DMS114 treated with DMSO at 0.1 percent for 48 hours (cell line): ENCODE measurements at regions not wholly inside any gene's neighbourhood (a gene's known extent, or its start where the extent isn't known, plus 50 kb on each side); places are given as distances from the start of the nearest gene placed in this dataset.
"Not testable (repeated sequence)": the region's sequence is repeated elsewhere in the genome, so short reads cannot be mapped to it uniquely, and the experiment has no call there.

Source experiments
- DNase-seq: peaks from one replicate; lab custom pipeline; 2025; ENCODE audit not compliant: unreplicated experiment; lab: John Stamatoyannopoulos, UW

- no peak for DNase-seq
Measured at GRCh38 chr20:48492015-48492714, 335.6 kb downstream of the PREX1 start.

GRCh38 chr20:48490961-48491831 is 336.6 kb downstream of the PREX1 start:
- no peak for DNase-seq

DNA sequence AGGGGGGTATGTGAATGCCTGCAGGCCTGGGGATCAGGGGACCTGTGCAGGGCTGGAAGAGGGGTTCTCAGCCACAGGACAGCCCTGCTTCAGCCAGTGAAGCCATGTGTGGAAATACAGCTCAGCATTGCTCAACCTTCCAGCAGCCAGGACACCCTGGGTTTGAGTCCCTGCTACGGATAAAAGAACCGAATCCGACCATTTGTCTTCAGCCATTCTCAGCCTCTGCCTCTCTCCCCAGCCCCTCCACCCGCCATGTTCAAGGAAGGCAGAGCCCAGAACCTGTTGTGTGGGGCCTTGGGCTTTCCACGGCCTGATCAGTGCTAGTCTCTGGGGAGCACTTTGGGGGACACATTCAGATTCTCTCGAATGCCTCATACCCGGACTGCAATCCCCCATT is 337.5 kb downstream of the PREX1 start:
- not testable (repeated sequence) for DNase-seq

- no peak for DNase-seq
Measured at GRCh38 chr20:48489656-48490055, 338.1 kb downstream of the PREX1 start.

- no peak for DNase-seq
Measured at GRCh38 chr20:48489046-48489463, 338.7 kb downstream of the PREX1 start.

DNA sequence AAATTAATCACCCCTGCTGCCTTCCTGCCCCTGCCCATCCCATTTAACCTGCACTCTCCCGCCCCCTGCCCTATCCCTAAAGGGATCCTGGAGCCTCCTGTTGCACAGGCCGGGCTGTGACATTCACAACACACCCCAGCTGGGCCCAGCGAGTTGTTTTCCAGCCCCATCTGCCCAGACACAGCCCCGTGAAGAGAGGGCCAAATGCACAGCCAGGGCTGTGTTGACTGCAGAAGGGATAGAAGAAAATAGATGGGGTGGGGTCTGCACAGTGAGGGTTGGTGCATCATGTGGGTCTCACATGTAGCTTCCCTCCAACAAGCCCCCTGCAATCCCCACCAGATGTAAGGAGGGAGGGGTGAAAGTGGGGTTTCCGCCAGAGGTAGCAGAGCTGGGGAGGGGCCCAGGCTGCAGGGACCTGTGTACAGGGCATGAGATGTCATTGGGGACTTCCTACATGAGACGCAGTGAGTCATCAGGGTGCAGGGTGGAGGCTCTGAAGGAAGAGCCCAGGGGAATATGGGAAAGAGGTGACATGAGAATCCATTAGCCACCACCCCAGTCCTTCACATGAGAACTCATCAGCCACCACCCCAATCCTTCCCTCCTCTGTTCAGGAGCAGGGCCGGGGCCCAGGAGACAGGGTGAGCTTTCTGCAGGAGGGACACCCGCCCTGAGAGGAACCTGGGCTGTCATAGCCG is 339.3 kb downstream of the PREX1 start:
- not testable (repeated sequence) for DNase-seq

- DNase-seq = no peak
Measured at GRCh38 chr20:48486065-48486464, 341.7 kb downstream of the PREX1 start.

DNA sequence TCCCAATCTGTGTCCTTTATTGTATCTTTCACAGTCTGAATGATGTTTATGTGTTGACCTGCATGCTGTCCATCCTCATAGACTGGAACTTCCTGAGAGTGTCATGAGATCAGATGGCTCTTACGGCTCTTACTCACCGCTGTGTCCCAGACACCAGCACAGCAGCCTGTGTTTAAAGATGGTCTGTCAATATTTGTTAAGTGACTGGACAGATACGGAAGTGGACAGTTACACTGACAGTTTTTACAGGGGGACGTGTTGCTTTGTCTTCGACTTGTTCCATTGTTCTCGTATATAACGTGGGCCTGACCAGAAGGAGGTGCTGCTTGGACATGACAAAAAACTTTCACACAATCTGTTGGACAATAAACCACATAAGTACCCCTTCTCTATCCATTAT is 342.6 kb downstream of the PREX1 start:
- DNase-seq = not testable (repeated sequence)

DNA sequence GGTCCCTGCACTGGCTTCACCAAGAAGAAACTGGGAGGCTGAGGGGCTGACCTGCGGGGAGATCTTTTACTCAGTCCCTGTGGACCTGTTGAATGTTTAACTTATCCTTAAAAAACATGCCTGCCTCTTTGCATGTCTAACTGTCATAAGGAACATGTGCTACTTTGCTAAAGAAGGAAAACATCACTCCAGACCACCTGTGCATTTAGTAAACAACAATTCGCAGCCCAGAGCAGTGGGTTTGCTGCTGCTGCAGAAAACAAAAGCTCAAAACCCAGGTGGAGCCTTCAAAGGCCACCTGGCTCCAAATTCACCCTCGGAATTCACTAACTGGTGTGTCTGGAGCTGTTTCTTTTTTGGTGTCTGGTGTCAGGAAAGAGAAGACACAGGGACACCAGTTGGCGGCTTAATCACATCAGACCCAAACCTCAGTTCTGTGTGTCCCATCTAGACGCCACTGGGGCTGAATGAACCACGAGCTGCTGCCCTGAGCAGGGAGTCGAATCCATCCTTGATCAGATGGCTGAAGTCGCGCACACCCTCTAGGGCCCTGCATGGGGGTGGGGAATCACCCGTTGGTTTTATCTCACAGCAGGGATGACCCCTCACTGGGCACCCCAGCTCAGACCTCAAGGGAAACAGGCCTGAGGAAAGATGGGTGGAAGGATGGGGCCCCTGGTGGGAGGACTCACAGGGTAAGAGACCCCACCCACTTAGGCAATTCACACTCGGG is 344.3 kb downstream of the PREX1 start:
- no peak for DNase-seq

GRCh38 chr20:48482790-48483189 is 345.0 kb downstream of the PREX1 start:
- DNase-seq = no peak

GRCh38 chr20:48480216-48480772 is 347.5 kb downstream of the PREX1 start:
- no peak for DNase-seq

- no peak for DNase-seq
Measured at GRCh38 chr20:48478806-48479585, 348.8 kb downstream of the PREX1 start.

DNA sequence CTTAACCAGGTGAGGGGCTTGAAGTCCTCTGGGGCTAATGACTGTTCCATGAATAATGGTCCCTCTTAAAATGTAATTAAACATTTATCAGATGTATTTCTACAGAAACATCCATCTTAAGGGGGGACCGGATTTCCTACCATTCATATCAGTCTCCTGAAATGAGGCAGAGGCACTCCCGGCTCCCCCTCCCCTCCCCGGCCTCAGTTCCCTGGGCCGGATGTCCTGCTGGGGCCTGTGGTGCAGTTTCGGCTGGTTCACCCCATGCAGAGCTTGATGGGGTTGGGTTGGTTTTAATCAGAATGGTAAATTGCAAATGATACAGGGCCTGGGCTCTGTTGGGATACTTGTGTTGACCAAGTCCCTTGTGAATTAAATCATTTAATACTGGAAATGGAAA is 349.4 kb downstream of the PREX1 start:
- DNase-seq = no peak

DNA sequence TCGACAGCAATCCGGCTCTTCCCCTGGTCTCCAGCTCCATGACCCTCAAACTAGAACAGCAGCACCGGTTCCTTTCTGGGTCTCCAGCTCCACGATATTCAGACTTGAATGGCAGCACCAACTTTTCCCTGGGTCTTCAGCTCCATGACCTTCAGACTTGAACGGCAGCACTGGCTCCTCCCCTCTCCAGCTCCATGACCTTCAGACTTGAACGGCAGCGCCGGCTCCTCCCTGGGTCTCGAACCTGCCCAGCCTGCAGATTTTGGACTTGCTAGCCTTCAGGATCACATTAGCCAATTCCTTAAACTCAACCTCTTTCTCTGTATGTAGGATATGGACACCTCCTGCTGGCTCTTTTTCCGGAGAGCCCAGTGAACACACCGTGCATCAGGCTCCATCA is 350.9 kb downstream of the PREX1 start:
- DNase-seq = no peak

GRCh38 chr20:48474022-48474421 is 353.8 kb downstream of the PREX1 start:
- DNase-seq = no peak

DNA sequence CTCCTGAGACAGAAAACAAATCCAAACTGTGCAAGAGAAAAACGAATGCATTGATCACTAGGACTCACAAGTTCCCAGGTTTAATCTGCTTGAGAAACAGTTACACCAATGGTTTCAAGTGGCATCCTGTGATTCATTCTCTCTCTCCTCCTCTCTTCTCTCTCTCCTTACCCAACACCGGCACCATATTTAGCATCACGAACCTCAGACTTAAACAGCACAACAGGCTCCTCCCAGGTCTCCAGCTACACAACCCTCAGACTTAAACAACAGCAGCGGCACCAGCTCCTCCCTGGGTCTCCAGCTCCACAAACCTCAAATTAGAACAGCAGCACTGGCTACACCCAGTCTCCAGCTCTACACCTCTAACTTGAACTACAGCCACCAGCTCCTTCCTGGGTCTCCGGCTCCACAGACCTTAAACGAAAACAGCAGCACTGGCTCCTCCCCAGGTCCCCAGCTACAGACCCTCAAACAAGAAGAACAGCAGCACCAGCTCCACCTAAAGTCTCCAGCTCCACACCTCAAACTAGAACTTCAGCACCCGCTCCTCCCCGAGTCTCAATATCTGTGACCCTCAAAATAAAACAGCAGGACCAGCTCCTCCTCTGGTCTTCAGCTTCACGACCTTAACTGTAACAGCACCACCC is 355.9 kb downstream of the PREX1 start:
- DNase-seq = no peak

DNA sequence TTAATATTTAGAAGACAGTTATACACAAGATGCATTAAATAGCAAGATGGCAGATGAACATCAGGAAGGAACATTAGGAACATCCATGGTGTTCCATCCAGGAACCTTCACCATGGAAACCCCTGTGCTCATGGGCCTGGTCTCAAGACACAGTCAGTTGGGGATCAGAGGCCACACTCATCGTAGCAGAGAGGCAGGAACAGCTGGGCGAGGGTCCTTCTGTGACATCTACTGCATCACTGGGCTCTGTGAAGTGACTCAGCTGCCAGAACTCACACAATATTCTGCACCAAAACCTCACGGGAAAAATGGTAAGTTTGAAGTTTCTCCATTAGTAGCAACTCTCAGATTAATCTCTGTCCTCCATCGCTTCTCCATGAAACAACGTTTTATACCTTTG is 356.6 kb downstream of the PREX1 start:
- DNase-seq = no peak

DNA sequence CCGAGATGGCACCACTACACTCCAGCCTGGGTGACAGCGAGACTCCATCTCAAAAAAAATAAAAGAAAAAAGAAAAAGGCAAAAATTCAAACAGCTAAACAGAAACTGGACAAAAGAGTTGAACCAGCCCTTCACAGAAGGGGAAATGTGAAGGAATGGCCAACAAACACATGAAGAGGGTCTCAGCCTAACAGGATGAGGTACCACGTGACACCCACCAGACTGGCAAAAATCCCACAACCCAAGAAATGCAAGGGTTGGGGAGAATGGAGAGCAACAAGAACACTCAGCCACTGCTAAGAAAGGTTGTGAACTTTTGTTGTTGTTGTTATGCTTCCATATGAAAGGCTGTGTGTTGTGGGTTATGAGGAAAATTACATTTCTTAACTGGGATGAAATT is 357.7 kb downstream of the PREX1 start:
- no peak for DNase-seq

DNA sequence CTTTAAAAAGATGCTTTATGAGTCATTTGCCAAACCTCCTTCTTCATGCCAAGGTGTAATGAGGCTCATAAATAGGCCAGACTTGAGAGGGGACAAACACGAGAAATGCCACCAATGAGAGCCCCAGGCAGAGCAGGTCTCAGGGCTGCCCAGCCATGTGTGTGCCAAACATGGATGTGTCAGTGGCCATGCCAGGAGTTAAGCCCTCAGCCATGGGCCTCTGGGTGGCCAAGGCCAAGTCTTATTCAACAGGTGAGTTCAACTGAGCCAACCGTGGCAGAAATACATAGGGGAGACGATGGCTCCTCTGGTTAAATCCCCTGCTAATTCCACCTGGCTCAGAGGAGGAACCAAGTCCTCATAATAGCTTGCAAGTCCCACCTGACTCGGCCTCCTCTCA is 358.8 kb downstream of the PREX1 start:
- DNase-seq = no peak

- DNase-seq = no peak
Measured at GRCh38 chr20:48468571-48468970, 359.2 kb downstream of the PREX1 start.
